H7 (cell line): ENCODE measurements at regions not wholly inside any gene's neighbourhood (a gene's known extent, or its start where the extent isn't known, plus 50 kb on each side); places are given as distances from the start of the nearest gene placed in this dataset.
"Not testable (repeated sequence)": the region's sequence is repeated elsewhere in the genome, so short reads cannot be mapped to it uniquely, and the experiment has no call there.

Experiments
- DNase-seq: peaks from one replicate; pipeline ENCODE4 v3.0.0; 2012
- H3K27me3 ChIP-seq: 2 replicates; pipeline ENCODE4 v1.6.0; 2011; ENCODE audit warnings: mild to moderate bottlenecking, low read length; ENCODE audit not compliant: control insufficient read depth, insufficient read depth
- H3K36me3 ChIP-seq: replicated peaks from 2 replicates; pipeline ENCODE4 v1.5.1; 2011; ENCODE audit warnings: low read length; ENCODE audit not compliant: control insufficient read depth, insufficient read depth
- H3K4me3 ChIP-seq: 2 replicates; pipeline ENCODE4 v1.5.1; 2011; ENCODE audit warnings: low read depth, mild to moderate bottlenecking, control low read depth, low read length, moderate library complexity; ENCODE audit not compliant: insufficient read depth

GRCh38 chr4:132437117-132437516, 712.0 kb upstream of the PCDH10 start:
- Histone ChIP-seq H3K4me3 (no peak overlapping the region), H3K36me3 (no peaks in the 10 kb centered on the region), H3K27me3 (no peaks in the 10 kb centered on the region)
- no peak for DNase-seq

GRCh38 chr4:132445386-132445785, 703.7 kb upstream of the PCDH10 start:
- H3K36me3 ChIP-seq, result no peaks in the 10 kb centered on the region
- no peaks in the 10 kb centered on the region for H3K27me3 ChIP-seq
- DNase-seq, result no peak
- no peak overlapping the region for H3K4me3 ChIP-seq

GRCh38 chr4:132457987-132458386, 691.1 kb upstream of the PCDH10 start:
- not testable (repeated sequence) for H3K4me3 ChIP-seq, H3K36me3 ChIP-seq, DNase-seq, H3K27me3 ChIP-seq

- H3K27me3 ChIP-seq, result no peaks in the 10 kb centered on the region
- DNase-seq, result no peak
- H3K36me3 ChIP-seq, result no peaks in the 10 kb centered on the region
- no peak overlapping the region for H3K4me3 ChIP-seq
Observed at GRCh38 chr4:132479543-132479942, 669.6 kb upstream of the PCDH10 start.

GRCh38 chr4:132488555-132488954, 660.5 kb upstream of the PCDH10 start:
- H3K27me3 ChIP-seq, result no peaks in the 10 kb centered on the region
- H3K4me3 ChIP-seq, result no peak overlapping the region
- DNase-seq, result no peak
- H3K36me3 ChIP-seq, result no peaks in the 10 kb centered on the region

- DNase-seq, result no peak
- Histone ChIP-seq H3K4me3 (no peak overlapping the region), H3K36me3 (no peaks in the 10 kb centered on the region), H3K27me3 (no peaks in the 10 kb centered on the region)
Observed at GRCh38 chr4:132493476-132493875, 655.6 kb upstream of the PCDH10 start.

- not testable (repeated sequence) for H3K4me3 ChIP-seq, H3K27me3 ChIP-seq, H3K36me3 ChIP-seq, DNase-seq
Observed at GRCh38 chr4:132495267-132495812, 653.8 kb upstream of the PCDH10 start.

- DNase-seq, result no peak
- H3K4me3 ChIP-seq, result no peak overlapping the region
Observed at GRCh38 chr4:132498215-132498614, 650.9 kb upstream of the PCDH10 start.

GRCh38 chr4:132502096-132502552, 647.0 kb upstream of the PCDH10 start:
- Histone ChIP-seq H3K4me3 (no peak overlapping the region), H3K27me3 (no peaks in the 10 kb centered on the region)
- DNase-seq, result no peak

More at GRCh38 chr4:132498215-132498614, 650.9 kb upstream of the PCDH10 start:
- Histone ChIP-seq H3K27me3 (no peaks in the 10 kb centered on the region), H3K36me3 (no peaks in the 10 kb centered on the region)

GRCh38 chr4:132504438-132504837, 644.7 kb upstream of the PCDH10 start:
- no peak for DNase-seq
- no peaks in the 10 kb centered on the region for H3K27me3 ChIP-seq
- no peaks in the 10 kb centered on the region for H3K36me3 ChIP-seq

More at GRCh38 chr4:132502096-132502552, 647.0 kb upstream of the PCDH10 start:
- no peaks in the 10 kb centered on the region for H3K36me3 ChIP-seq

GRCh38 chr4:132506568-132506967, 642.5 kb upstream of the PCDH10 start:
- Histone ChIP-seq H3K36me3 (no peaks in the 10 kb centered on the region), H3K27me3 (no peaks in the 10 kb centered on the region), H3K4me3 (no peak overlapping the region)
- DNase-seq, result no peak

More at GRCh38 chr4:132504438-132504837, 644.7 kb upstream of the PCDH10 start:
- no peak overlapping the region for H3K4me3 ChIP-seq

GRCh38 chr4:132513491-132513890, 635.6 kb upstream of the PCDH10 start:
- no peak for DNase-seq
- H3K27me3 ChIP-seq, result no peaks in the 10 kb centered on the region
- H3K36me3 ChIP-seq, result no peaks in the 10 kb centered on the region
- H3K4me3 ChIP-seq, result no peak overlapping the region

- no peak for DNase-seq
- Histone ChIP-seq H3K4me3 (no peak overlapping the region), H3K36me3 (no peaks in the 10 kb centered on the region), H3K27me3 (no peaks in the 10 kb centered on the region)
Observed at GRCh38 chr4:132526652-132527051, 622.4 kb upstream of the PCDH10 start.

- H3K36me3 ChIP-seq, result no peaks in the 10 kb centered on the region
- no peaks in the 10 kb centered on the region for H3K27me3 ChIP-seq
- H3K4me3 ChIP-seq, result no peak overlapping the region
- DNase-seq, result no peak
Observed at GRCh38 chr4:132527817-132528216, 621.3 kb upstream of the PCDH10 start.

GRCh38 chr4:132530861-132531260, 618.2 kb upstream of the PCDH10 start:
- no peaks in the 10 kb centered on the region for H3K27me3 ChIP-seq
- no peak overlapping the region for H3K4me3 ChIP-seq
- no peaks in the 10 kb centered on the region for H3K36me3 ChIP-seq
- no peak for DNase-seq

- H3K36me3 ChIP-seq, result no peaks in the 10 kb centered on the region
- H3K4me3 ChIP-seq, result no peak overlapping the region
- H3K27me3 ChIP-seq, result no peaks in the 10 kb centered on the region
- DNase-seq, result no peak
Observed at GRCh38 chr4:132540268-132540667, 608.8 kb upstream of the PCDH10 start.
